ENCODE measurements at regions not wholly inside any gene's neighbourhood (a gene's known extent, or its start where the extent isn't known, plus 50 kb on each side); places are given as distances from the start of the nearest gene placed in this dataset.

- Histone ChIP-seq H3K79me1 (ENCODE audit: insufficient read depth, low read depth, low read length, poor library complexity, severe bottlenecking) (no peaks in the 10 kb centered on the region), H3K9ac (ENCODE audit: extremely low read depth, insufficient read length, low read length) (no peak overlapping the region), H2AK5ac (ENCODE audit: insufficient read length, low read length) (no peak overlapping the region), H2BK120ac (ENCODE audit: low read depth, low read length, poor library complexity, severe bottlenecking) (no peak overlapping the region), H3K4me1 (ENCODE audit: insufficient read depth, low read length) (no peaks in the 10 kb centered on the region), H3K56ac (ENCODE audit: insufficient read length, low read depth, low read length) (no peak overlapping the region), H3K4me2 (ENCODE audit: insufficient read depth, insufficient read length, low read length) (no peak overlapping the region), H3K79me2 (ENCODE audit: insufficient read depth, low read length) (no peaks in the 10 kb centered on the region), H3K23ac (ENCODE audit: insufficient read length, low read depth, low read length) (no peak overlapping the region), H3K18ac (ENCODE audit: insufficient read length, low read depth, low read length) (no peak overlapping the region), H2BK15ac (ENCODE audit: low read depth, low read length) (no peak overlapping the region), H3K27me3 (ENCODE audit: insufficient read depth, low read length) (no peaks in the 10 kb centered on the region), H3K14ac (ENCODE audit: insufficient read depth, low read length) (no peak overlapping the region), H3K23me2 (ENCODE audit: insufficient read length, low read depth, low read length, poor library complexity, severe bottlenecking) (no peaks in the 10 kb centered on the region), H2BK20ac (ENCODE audit: low read depth, low read length, poor library complexity, severe bottlenecking) (no peak overlapping the region), H3K4ac (ENCODE audit: low read depth, low read length) (no peak overlapping the region), H3T11ph (ENCODE audit: low read length) (no peak overlapping the region), H2BK12ac (ENCODE audit: insufficient read length, low read depth, low read length) (no peak overlapping the region), H2BK5ac (ENCODE audit: insufficient read length, low read length) (no peak overlapping the region), H3K9me3 (ENCODE audit: control insufficient read depth, low read depth, low read length) (no peaks in the 10 kb centered on the region), H3K27ac (ENCODE audit: insufficient read length, low read depth, low read length) (no peak overlapping the region), H2AFZ (ENCODE audit: low read length) (no peak overlapping the region), H4K8ac (replicated peaks; ENCODE audit: insufficient read length, low read depth, low read length) (no peak overlapping the region), H4K20me1 (ENCODE audit: control insufficient read depth, insufficient read depth, insufficient read length) (no peaks in the 10 kb centered on the region), H4K5ac (ENCODE audit: insufficient read length, low read depth, low read length) (no peak overlapping the region), H4K91ac (ENCODE audit: insufficient read length, low read depth, low read length) (no peak overlapping the region)
- WGBS (ENCODE audit: extremely low coverage, insufficient read length, low lambda C conversion rate) = no CpG with 5 or more reads among the region's 7 CpGs
- Mint-ChIP-seq H3K27me3 (ENCODE audit: low read depth) (no peaks in the 10 kb centered on the region; the same call in 1 of the 2 replicates), H3K9me3 (peaks cover 6 to 9% of the 10 kb centered on the region in 2 experiments), H3K4me1 (peaks cover 4 to 6% of the 10 kb centered on the region in 2 experiments), H3K36me3 (ENCODE audit: insufficient read depth in 1 of 3, low read depth in 3 of 3) (no peaks in the 10 kb centered on the region; a peak in 2 of 7 replicates), H3K27ac (no peak overlapping the region), H3K4me3 (no peak overlapping the region)
- DNase-seq = no peak
- TF ChIP-seq, protein P1, sequence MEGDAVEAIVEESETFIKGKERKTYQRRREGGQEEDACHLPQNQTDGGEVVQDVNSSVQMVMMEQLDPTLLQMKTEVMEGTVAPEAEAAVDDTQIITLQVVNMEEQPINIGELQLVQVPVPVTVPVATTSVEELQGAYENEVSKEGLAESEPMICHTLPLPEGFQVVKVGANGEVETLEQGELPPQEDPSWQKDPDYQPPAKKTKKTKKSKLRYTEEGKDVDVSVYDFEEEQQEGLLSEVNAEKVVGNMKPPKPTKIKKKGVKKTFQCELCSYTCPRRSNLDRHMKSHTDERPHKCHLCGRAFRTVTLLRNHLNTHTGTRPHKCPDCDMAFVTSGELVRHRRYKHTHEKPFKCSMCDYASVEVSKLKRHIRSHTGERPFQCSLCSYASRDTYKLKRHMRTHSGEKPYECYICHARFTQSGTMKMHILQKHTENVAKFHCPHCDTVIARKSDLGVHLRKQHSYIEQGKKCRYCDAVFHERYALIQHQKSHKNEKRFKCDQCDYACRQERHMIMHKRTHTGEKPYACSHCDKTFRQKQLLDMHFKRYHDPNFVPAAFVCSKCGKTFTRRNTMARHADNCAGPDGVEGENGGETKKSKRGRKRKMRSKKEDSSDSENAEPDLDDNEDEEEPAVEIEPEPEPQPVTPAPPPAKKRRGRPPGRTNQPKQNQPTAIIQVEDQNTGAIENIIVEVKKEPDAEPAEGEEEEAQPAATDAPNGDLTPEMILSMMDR (conservative IDR thresholded peaks at IDR 0.05) = no peak; the same call in 2 of the 3 replicates
Measured at GRCh38 chr14:95026851-95027463, 130.4 kb downstream of the DICER1 start.

Data from H9 (cell line).